MM.1S (cell line): ENCODE measurements at regions not wholly inside any gene's neighbourhood (a gene's known extent, or its start where the extent isn't known, plus 50 kb on each side); places are given as distances from the start of the nearest gene placed in this dataset.

Experiments used
- EZH2 ChIP-seq: fragments of 300-600 bp; sonication (generic); optimal IDR thresholded peaks from 2 replicates; pipeline ENCODE3; 2017; ENCODE audit warnings: low read depth, mild to moderate bottlenecking, antibody characterized with exemption, low read length, mixed read lengths
- EZH2phosphoT487 ChIP-seq: fragments of 300-600 bp; sonication (generic); IDR thresholded peaks from 2 replicates; pipeline ENCODE4 v1.6.1; 2018; ENCODE audit warnings: antibody characterized with exemption, low read length
- TF ChIP-seq, protein P1 (sequence below): fragments of 300-600 bp; sonication (generic); IDR thresholded peaks from 2 replicates; pipeline ENCODE4 v1.5.1; 2016; ENCODE audit warnings: antibody characterized with exemption, low read length, mixed read lengths

DNA sequence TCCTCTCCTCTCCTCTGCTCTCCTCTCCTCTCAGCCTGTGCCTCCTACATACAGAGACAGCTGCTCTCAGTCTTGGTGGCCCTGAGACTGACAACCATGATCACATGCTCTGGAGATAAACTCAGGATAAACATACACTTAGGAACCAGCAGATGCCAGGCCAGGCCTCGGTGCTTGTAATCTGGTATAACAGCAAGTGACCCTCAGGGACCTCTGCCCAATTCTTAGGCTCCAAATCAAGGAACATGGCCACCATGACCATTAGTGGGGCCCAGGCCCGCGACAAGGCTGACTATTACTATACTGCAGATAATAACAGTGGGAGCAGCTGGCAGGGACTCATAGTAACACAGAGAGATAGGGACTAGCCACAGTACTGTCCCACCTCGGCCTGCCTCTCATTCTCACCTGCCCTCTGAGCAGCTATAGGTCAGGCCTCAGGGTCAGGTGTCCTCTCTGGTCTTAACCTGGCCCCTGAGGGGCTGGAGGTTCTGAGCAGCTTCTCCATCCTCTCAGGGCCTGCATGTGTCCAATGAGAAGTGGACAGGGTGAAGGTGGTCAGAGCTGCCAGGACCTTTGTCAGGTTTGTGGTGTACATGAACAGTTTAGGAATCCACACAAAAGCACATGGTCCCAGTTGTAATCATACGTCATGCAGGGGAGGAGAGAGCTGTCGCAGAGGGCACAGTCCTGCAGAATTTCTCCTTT, 106.1 kb downstream of the GGTLC2 start:
- TF ChIP-seq, protein P1, sequence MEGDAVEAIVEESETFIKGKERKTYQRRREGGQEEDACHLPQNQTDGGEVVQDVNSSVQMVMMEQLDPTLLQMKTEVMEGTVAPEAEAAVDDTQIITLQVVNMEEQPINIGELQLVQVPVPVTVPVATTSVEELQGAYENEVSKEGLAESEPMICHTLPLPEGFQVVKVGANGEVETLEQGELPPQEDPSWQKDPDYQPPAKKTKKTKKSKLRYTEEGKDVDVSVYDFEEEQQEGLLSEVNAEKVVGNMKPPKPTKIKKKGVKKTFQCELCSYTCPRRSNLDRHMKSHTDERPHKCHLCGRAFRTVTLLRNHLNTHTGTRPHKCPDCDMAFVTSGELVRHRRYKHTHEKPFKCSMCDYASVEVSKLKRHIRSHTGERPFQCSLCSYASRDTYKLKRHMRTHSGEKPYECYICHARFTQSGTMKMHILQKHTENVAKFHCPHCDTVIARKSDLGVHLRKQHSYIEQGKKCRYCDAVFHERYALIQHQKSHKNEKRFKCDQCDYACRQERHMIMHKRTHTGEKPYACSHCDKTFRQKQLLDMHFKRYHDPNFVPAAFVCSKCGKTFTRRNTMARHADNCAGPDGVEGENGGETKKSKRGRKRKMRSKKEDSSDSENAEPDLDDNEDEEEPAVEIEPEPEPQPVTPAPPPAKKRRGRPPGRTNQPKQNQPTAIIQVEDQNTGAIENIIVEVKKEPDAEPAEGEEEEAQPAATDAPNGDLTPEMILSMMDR = no peak
- TF ChIP-seq EZH2 (no peak), EZH2phosphoT487 (no peak)
